ENCODE measurements at regions not wholly inside any gene's neighbourhood (a gene's known extent, or its start where the extent isn't known, plus 50 kb on each side); places are given as distances from the start of the nearest gene placed in this dataset.

DNA sequence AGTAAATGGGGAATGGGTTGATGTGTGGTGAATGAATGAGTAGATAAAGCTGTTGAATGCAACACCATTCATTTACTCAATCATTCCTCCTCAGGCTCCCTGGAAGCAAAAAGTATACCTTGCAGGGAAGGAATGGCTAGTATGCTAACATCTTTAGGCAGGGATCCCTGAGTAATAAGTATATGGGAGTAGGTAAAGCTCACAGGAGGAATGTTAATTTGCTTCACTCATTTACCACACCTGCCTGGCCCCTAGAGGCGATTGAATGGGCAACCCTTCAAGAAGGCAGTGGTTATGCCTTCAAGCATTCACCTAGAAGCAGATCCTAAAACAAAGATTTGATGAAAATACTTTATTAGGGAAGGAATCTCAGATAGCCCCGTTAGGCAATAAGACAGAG, 208.7 kb upstream of the GADL1 start (continued):
- TF ChIP-seq, protein P1, sequence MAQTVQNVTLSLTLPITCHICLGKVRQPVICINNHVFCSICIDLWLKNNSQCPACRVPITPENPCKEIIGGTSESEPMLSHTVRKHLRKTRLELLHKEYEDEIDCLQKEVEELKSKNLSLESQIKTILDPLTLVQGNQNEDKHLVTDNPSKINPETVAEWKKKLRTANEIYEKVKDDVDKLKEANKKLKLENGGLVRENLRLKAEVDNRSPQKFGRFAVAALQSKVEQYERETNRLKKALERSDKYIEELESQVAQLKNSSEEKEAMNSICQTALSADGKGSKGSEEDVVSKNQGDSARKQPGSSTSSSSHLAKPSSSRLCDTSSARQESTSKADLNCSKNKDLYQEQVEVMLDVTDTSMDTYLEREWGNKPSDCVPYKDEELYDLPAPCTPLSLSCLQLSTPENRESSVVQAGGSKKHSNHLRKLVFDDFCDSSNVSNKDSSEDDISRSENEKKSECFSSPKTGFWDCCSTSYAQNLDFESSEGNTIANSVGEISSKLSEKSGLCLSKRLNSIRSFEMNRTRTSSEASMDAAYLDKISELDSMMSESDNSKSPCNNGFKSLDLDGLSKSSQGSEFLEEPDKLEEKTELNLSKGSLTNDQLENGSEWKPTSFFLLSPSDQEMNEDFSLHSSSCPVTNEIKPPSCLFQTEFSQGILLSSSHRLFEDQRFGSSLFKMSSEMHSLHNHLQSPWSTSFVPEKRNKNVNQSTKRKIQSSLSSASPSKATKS (CRISPR knock-in tag; IDR thresholded peaks at IDR 0.05): no peak
- TF ChIP-seq, protein P2, sequence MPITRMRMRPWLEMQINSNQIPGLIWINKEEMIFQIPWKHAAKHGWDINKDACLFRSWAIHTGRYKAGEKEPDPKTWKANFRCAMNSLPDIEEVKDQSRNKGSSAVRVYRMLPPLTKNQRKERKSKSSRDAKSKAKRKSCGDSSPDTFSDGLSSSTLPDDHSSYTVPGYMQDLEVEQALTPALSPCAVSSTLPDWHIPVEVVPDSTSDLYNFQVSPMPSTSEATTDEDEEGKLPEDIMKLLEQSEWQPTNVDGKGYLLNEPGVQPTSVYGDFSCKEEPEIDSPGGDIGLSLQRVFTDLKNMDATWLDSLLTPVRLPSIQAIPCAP (CRISPR knock-in tag; IDR thresholded peaks at IDR 0.05; ENCODE audit: low read depth): no peak
- TF ChIP-seq, protein P3, sequence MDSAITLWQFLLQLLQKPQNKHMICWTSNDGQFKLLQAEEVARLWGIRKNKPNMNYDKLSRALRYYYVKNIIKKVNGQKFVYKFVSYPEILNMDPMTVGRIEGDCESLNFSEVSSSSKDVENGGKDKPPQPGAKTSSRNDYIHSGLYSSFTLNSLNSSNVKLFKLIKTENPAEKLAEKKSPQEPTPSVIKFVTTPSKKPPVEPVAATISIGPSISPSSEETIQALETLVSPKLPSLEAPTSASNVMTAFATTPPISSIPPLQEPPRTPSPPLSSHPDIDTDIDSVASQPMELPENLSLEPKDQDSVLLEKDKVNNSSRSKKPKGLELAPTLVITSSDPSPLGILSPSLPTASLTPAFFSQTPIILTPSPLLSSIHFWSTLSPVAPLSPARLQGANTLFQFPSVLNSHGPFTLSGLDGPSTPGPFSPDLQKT (CRISPR knock-in tag; IDR thresholded peaks at IDR 0.05; ENCODE audit: borderline replicate concordance): no peak
- TF ChIP-seq SAP130 (CRISPR knock-in tag; IDR thresholded peaks at IDR 0.05; ENCODE audit: low read depth) (no peak), ZNF780A (CRISPR knock-in tag; IDR thresholded peaks at IDR 0.05) (no peak)
- TF ChIP-seq, protein P4, sequence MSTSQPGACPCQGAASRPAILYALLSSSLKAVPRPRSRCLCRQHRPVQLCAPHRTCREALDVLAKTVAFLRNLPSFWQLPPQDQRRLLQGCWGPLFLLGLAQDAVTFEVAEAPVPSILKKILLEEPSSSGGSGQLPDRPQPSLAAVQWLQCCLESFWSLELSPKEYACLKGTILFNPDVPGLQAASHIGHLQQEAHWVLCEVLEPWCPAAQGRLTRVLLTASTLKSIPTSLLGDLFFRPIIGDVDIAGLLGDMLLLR (CRISPR knock-in tag; IDR thresholded peaks at IDR 0.05): no peak
- TF ChIP-seq, protein P5, sequence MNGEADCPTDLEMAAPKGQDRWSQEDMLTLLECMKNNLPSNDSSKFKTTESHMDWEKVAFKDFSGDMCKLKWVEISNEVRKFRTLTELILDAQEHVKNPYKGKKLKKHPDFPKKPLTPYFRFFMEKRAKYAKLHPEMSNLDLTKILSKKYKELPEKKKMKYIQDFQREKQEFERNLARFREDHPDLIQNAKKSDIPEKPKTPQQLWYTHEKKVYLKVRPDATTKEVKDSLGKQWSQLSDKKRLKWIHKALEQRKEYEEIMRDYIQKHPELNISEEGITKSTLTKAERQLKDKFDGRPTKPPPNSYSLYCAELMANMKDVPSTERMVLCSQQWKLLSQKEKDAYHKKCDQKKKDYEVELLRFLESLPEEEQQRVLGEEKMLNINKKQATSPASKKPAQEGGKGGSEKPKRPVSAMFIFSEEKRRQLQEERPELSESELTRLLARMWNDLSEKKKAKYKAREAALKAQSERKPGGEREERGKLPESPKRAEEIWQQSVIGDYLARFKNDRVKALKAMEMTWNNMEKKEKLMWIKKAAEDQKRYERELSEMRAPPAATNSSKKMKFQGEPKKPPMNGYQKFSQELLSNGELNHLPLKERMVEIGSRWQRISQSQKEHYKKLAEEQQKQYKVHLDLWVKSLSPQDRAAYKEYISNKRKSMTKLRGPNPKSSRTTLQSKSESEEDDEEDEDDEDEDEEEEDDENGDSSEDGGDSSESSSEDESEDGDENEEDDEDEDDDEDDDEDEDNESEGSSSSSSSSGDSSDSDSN (CRISPR knock-in tag; IDR thresholded peaks at IDR 0.05): no peak

All from HepG2 (cell line).